Activated gamma-delta T cell treated with anti-CD3 and anti-CD28 coated beads, Interleukin-2, amount 50 U/mL, for 16 hours (primary cell): ENCODE measurements at regions not wholly inside any gene's neighbourhood (a gene's known extent, or its start where the extent isn't known, plus 50 kb on each side); places are given as distances from the start of the nearest gene placed in this dataset.

ENCODE experiments used
- DNase-seq: peaks from one replicate; pipeline ENCODE4 v3.0.0-alpha.2; 2020; ENCODE audit warnings: low read depth

DNA sequence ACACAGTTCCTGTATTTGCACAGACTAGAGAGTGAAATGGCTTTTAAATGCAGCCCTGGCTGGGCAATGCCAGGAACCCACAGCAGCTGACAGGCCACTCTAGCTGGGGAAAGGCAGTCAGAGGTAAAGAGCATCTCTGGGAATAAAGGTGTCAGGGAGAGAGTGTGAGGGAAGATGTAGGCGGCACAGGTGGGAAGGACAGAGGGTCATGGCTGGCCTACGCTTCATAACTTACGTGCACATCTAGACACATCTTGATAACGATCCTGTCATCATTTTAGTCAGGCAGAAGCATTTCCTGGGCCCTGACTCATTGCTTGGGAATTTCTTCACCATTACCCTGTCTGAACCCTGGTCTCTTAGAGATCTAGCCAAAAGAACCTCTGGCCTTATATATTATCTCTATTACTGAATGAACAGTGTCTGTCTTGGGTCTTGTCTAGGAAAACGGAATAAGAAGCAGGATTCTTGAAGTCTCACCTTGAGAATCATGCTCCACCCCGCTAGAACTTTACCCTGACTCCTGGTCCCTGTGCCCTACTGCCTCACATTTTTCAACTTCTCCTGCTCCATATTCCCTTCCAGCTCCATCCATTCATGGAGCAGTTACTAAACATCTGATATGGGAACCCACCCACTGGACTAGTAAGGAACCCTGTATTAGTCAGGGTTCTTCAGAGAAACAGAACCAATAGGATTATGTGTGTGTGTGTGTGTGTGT, 106.4 kb upstream of the ELL2 start:
- DNase-seq = no peak

DNA sequence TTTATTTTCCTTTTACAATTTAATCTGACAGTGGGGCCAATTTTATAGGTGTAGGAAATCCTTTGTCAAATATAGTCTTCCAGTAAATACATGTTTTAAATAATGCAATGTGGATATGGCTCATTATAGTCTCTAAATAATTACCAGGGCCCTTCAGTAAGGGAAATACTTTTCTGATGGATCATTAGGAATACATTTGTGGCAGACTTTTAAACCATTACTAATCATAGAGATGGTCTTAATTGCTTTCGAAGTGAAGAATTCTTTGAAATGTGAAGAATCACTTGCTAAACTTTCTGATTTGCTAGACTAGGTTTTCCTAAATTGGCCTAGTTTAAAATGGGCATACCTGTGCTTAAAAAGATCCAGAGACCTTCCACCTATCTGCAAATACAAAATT, 105.6 kb upstream of the ELL2 start:
- no peak for DNase-seq

DNA sequence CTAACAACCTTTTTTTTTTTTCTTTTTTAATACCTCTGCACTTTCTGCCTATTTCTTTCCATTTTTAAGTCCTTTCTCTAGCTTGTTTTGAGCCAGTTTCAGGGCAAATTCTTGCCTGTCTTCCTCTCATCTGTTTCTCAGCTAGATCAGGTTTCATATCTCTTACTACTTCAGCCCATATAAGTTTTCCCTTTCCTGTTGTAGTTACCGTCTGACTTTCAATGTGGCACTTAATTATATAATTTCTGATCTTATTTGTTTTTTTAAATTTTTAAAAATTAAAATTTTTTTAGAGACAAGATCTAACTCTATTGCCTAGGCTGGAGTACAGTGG, 104.7 kb upstream of the ELL2 start:
- no peak for DNase-seq

DNA sequence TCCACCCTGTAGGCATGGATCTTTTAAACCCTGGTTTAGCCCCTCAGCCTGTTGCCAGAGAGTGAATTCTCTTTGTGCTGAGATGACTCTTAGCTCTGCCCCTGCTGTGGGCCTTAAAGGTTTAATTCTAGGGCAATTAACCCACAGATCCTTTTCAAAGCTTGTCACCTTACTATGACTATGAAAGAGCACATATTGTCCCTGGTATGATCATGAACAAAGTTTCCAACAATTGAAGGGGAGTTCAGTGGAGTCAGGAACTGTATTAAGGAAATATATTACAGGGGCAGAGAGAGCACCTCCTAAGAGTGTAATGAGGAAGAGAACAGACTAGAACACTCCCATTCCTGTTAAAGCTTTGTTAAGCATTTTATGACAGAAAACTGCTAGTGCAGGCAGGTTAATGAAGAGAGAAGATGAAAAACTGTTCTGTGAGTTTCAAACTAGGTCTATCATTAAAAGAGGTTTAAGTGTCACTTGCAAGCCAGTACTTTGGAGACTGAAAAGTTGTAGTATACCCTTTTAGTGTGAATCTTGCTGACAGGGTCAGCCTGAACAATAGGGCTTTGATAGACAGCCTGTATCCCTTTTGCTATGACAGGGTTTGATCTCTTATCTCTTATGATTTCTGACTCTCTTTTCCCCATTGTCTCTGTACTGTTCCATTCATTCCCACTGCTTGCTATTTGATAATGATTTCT, 104.2 kb upstream of the ELL2 start:
- DNase-seq = no peak

DNA sequence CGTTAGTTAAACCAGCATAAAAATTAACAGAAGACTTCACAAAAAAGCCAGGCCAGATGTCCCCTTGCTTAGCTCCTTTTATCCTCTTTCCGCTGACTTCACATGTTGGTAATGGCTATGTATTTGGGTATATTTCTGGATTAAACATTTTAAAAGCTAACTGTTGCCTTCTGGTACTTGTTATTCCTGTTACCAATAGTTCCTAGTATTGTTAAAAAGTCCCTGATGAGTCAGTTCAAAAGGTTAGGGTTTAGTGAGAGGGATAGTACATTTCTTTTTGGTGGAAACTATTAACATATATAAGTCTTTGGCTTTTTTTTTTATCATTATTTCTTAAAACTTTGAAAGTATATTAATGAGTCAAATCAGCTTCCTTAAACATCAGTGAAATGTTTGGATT, 103.2 kb upstream of the ELL2 start:
- DNase-seq = no peak

DNA sequence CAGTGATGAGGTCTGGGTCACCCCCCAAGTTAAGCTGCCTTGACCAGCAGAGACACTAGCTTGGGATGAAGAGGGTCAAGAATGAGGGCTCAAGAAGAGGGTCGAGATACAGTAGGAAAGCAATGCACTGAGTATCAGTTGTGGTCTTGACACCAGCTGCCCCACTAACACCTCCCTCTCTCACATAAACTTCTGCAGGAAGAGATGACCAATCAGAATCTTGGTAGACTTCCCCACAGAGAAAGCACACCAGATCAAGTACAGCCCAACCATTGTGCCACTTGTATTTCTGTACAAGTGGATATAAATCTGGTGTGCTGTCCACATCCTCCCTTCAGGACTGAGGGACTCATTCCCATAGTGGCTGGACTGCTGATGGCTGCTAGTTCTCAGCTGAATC, 101.2 kb upstream of the ELL2 start:
- DNase-seq = no peak

DNA sequence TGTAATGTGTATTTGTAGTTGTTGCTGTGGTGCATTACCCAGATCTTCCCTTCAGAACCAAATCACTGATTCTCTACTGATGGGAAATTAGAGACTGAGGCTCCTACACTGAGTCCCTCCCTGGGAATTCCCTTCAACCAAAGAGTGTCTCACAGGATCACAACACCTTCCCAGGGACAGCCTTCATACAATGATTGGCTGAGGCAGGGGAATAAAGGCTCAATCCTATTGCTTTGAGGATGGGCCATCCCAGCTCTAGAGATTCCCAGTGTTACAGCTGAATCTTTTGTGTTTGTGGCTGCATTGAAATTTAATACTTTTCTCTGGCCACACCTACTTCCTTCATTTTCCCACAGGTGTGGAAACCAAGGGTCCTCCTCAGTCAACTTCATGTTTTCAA, 96.4 kb upstream of the ELL2 start:
- no peak for DNase-seq

DNA sequence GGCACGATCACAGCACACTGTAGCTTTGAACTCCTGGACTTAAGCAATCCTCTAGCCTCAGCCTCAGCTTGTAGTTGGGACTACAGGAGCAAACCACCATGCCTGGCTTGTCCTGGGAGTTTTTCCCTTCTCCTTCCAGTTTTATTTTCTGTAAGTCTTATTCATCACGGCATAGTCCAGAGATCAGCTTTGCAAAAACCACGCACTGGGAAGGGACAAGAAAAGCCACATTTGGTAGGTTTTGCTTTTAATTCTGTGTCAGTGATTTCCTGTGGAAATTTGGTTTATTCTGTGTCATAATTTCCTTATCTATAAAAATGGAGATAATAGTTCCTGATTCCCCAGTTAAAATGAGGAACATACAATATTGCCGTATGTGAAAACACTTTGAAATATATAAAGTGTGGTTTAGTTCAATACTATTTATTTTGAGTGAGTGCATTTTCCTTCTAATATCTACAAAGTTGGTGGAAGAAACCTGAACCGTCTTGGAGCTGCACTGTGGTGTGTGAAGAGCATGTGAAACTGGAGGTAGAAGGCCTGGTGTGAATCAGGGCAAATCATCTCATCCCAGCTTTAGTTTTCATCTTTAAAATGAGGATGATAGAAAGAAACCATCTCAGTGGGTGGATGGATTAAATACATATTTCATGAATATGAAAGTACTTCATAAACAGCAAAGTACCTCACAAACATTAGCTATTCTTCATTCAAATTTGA, 92.8 kb upstream of the ELL2 start:
- no peak for DNase-seq

DNA sequence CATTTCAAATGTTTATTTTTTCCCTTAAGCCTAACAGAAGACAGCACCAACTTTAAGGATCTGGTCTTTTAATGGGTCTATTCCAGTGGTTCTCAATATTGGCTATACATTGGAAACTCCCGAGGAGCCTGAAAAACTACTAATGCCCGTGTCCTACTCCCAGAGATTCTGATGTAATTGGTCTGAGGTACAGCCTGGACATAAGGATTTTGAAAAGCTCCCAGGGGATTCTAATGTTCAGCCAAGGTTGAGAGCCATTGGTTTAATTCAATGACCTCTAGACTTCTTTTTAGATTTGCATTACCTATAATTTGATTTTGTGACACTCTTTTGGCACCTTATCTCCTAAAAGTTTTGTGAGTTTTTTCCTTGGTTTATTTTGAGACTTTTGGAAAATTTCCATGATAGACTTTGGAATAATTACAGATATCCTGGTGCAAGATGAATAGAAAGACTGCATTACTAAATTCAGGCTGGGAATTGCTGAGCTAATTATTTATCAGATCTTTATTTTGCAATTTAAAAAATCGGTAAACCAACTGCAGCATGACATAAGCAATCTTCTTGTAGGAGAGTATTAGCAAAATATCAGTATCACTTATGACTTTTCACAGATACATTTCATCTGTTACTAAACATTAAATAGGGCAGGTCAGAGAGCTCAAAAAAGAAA, 91.5 kb upstream of the ELL2 start:
- DNase-seq = no peak

DNA sequence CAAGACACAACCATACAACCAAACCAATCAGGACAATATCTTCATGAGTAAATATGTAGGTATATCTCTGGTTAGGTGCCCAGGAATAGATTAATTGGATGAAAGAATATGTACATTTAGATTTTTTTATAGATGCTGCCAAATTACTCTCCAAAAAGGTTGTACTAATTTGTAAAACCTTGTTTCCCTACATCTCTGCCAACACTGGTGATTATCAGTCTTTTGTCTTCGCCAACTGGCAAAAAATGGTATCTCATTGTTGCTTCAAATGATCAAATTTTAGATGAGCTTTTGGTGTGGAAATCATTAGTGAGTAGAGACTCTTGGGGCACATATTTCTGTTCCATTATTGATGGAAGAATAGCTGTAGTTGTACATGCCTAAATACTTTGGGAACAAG, 90.7 kb upstream of the ELL2 start:
- DNase-seq = no peak

DNA sequence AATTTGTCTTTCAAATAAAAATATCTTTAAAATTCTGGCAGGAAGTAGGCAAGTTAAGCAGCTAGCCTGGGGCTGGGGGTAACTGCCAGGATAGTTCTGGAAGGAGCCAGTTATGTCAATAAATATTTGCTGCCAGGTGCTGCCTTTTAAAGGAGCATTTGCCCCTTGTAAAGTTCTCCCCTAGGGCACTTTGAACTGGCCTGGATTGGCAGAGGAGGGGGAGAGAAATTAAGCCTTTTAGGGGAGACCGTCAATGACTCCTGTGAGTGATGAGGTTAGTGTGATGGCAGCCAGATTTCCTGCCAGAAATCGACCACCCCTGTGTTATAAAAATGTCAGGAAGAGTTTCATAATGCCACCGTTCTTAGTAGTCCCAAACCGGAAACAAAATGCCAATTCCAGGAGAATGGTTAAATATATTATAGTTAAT, 89.8 kb upstream of the ELL2 start:
- DNase-seq = no peak

DNA sequence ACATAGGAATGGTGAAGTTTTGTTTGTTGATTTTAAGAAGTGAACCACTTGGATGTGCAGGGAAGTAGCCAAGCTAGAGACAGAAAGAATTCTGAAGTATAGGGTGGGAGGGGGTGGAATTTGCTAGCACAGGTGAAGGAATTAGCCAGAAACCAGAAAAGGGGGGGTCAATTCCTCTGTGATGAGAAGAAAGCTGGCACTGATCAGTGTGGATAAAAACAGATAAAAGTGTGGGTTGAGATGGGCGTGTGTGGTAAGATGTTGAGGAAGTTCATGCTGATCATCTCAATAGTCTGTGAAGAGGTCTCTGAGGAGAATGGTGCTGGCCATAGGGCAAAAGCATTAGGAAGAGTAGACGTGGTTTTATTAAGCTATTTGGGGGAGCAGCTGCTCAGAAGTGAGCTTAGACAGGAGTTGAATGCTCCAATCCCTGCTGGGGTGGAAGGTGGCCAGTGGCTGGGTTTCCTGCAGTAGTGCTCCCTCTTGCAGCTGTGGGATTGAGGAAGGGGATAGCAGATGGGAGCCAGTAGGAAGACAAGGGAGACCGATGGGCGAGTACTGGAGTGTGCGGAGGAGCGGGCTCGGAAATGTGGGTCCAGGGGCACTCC, 88.7 kb upstream of the ELL2 start:
- no peak for DNase-seq

DNA sequence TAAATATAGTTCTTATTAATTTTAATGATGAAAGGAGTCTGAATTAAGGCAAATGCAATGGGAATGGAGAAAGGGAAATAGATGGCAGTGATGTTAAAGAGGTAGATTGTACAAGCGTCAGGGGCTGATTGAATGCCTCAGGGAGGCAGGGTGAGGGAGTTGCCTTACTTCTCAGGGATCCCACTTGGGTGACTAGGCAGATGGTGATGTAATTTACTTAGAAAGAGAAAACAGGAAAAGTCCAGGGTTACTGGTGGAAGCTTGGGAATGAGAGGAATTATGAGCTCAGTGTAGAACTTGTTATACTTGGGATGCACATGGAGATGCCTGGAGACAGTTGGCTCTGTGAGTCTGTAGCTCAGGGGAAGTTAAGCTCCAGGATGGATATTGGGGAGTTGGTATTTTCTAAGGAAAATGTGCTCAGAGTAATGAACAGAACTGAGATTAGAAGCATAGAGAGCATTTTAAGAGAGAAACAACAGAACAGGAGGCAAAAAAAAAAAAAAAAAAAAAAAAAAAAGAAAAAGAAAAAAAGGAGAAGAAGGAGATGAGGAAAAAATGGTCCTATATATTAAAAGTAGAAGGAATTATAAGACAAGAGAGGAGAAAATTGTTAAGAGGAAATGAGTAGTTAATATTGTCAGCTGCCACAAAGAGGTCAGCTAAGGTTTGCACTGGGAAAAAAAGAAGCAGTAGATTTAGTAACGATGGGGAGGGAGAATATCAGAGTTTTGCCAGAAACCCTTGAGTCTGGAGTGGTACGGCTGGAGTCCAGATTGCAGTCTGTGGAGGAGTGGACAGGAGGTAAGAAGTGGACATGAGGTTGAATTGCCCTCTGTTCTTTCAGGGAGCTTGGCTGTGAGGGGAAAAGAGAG, 88.0 kb upstream of the ELL2 start:
- DNase-seq = no peak

DNA sequence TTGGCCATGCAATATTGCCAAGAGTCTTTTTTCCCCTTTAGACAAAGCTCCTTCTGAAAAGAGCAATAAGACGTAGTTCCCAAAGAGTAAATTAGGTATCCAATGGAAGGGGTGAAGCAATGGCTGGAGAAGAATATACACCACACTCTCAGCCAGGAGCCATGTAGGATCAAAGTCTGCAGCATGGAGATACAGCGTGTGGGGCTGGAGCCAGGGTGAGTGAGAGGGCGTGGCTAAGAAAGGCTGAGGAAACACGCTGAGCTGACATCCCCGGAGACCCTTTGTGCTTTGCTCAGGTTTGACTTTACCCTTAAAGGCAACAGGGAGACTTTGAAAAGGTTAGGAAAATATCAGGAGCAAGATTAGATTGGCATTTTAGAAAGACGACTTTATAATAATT, 87.1 kb upstream of the ELL2 start:
- no peak for DNase-seq

DNA sequence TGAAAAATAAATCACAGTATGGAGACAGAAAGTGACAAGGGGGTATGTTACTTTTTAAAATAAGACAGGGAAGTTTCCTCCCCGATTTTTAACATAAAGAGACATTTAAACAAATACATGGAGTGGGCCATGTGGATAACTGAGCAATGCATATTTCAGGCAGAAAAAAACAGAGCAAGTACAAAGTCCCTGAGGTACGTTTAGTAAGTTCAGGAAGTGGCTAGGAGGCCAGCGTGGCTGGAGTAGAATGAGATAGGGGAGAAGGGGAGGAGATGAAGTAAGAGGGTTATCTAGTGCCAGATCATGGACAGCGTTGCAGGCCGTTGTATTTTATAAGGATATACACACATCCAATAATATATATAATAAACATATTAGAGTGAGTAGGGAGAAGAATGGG, 84.2 kb upstream of the ELL2 start:
- no peak for DNase-seq

DNA sequence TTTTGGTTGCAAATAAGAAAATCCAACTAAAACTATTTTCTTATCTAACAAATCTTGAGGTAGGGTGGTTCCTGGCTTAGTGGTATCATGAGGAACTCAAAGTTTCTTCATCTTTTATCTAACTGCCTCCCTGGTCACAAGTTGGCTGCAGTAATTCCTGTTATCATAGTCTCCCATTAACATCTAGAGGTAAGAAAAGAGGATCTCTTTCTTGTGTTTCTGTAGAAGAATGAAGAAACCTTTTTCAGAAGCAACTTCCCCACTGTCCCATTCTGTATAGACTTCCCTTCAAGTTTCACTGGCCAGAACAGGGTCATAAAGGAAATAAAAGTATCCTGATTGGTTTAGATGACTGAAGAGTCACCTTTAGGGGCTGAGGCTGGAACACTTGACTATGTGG, 81.8 kb upstream of the ELL2 start:
- DNase-seq = no peak

DNA sequence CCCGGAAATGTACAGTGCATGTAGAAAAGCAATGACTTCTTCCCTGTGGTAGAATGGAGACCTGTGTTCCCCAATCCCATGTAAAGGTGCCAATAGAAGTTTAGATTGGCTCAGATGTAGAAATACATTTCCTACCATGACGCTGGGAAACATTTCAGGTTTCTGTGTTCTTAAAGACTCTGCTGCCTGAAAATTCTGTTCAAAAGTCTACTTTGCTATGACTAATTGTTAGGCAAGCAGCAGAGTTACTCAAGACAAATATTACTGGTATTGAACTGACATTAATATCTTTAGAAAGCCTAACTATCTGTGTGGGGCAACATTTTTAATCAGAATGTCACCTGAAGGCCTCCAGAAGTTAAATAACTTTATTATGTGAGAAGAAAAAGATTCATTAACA, 75.5 kb upstream of the ELL2 start:
- DNase-seq = no peak

DNA sequence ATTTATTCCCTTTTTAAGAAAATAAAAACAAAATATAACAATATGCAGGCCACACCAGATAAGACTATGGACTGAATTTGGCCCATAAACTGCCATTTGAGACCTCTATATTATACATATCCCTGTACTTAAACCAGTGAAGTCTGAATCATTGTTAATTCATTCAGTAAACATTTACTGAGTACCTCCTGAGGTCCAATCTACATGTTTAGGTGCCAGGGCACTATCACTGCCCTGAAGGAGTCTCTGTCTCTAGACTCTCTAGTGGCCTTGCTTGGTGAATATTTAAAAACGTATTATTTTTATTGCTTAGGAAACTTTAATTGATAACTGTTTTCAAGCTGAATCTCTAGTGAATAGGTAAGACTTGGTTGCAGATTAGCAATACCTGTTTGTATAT, 74.7 kb upstream of the ELL2 start:
- DNase-seq = no peak

DNA sequence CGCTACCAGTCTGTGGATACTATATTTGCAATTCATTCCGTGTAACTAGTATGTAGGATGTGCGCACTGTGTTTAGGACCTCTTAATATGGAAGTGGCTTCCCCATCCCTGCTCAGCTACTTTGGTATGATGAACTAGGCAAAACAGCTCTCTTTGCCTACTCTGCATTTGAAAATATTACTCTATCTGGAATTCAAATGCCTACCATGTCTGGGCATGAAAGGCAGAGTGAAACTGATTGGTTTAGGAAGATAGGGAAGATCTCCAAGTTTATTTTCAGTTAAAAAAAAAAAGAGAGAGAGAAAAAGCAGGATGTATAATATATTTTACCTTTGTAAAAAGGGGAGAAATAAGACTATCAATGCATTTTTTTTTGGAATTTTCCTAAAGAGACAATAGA, 74.1 kb upstream of the ELL2 start:
- no peak for DNase-seq

DNA sequence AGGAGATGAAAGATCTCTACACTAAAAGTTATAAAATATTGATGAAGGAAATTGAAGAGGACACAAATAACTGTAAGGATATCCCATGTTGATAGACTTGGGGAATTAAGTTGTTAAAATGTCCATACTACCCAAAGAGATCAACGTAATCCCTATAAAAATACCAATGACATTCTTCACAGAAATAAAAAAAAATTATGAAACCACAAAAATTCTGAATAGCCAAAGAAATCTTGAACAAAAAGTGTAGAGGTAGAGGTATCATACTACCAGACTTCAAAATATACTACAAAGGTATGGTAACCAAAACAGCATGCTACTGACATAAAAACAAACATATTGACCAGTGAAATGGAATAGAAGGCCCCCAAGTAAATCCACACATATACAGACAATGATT, 71.5 kb upstream of the ELL2 start:
- DNase-seq = no peak

DNA sequence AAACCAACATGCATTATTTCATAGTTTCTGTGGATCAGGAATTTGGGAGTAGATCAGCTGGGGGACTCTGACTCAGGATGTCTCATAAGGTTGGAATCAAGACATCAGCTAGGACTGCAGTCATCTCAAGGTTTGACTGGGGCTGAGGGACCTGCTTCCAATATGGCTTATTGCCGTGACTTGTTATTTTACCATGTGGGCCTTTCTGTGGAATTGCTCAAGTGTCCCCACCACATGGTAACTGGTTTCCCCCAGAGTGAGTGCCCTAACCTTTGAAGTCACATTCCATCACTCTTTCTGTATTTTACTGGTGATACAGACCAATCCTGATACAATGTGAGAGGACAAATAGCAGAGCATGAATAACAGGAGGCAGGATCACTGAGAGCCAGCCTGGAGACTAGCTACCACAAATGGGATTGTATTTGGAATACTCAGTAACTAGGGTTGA, 70.2 kb upstream of the ELL2 start:
- DNase-seq = no peak
